Neural cell (in vitro differentiated cells): ENCODE measurements at regions not wholly inside any gene's neighbourhood (a gene's known extent, or its start where the extent isn't known, plus 50 kb on each side); places are given as distances from the start of the nearest gene placed in this dataset.

Source experiments
- CTCF ChIP-seq: fragments of 450-650 bp; IDR thresholded peaks from 2 replicates; pipeline ENCODE4 v1.5.1; 2014; ENCODE audit warnings: antibody characterized with exemption, mild to moderate bottlenecking, moderate library complexity; ENCODE audit not compliant: poor library complexity, severe bottlenecking
- EP300 ChIP-seq: fragments of 450-650 bp; conservative IDR thresholded peaks from 2 replicates; pipeline ENCODE4 v1.6.1; 2014; ENCODE audit warnings: antibody characterized with exemption, mild to moderate bottlenecking, moderate library complexity; ENCODE audit not compliant: poor library complexity, severe bottlenecking
- EZH2 ChIP-seq: fragments of 200-600, 300-800 bp; shearing (Covaris generic), sonication (generic); IDR thresholded peaks from 2 replicates; pipeline ENCODE4 v1.6.1; 2014; ENCODE audit warnings: antibody characterized with exemption, low read length, borderline replicate concordance, mild to moderate bottlenecking; ENCODE audit not compliant: insufficient read depth, poor library complexity, severe bottlenecking
- POLR2AphosphoS5 ChIP-seq: IDR thresholded peaks from 2 replicates; pipeline ENCODE4 v1.6.1; 2012
- RAD21 ChIP-seq: fragments of 450-650 bp; conservative IDR thresholded peaks from 2 replicates; pipeline ENCODE4 v1.6.1; 2014; ENCODE audit warnings: antibody characterized with exemption, mild to moderate bottlenecking, moderate library complexity
- REST ChIP-seq: IDR thresholded peaks from 2 replicates; pipeline ENCODE4 v1.6.1; 2012; ENCODE audit warnings: borderline replicate concordance
- SMC3 ChIP-seq: fragments of 450-650 bp; conservative IDR thresholded peaks from 2 replicates; pipeline ENCODE4 v1.6.1; 2014; ENCODE audit warnings: antibody characterized with exemption, mild to moderate bottlenecking, moderate library complexity; ENCODE audit not compliant: poor library complexity
- TAF1 ChIP-seq: IDR thresholded peaks from 2 replicates; pipeline ENCODE4 v1.6.1; 2012; ENCODE audit warnings: low read depth

GRCh38 chr3:106345353-106346027, 476.7 kb upstream of the CBLB start:
- TF ChIP-seq CTCF (no peak), POLR2AphosphoS5 (no peak), TAF1 (no peak), RAD21 (no peak), EZH2 (no peak), REST (no peak), EP300 (no peak), SMC3 (no peak)
